ENCODE measurements at regions not wholly inside any gene's neighbourhood (a gene's known extent, or its start where the extent isn't known, plus 50 kb on each side); places are given as distances from the start of the nearest gene placed in this dataset.

DNA sequence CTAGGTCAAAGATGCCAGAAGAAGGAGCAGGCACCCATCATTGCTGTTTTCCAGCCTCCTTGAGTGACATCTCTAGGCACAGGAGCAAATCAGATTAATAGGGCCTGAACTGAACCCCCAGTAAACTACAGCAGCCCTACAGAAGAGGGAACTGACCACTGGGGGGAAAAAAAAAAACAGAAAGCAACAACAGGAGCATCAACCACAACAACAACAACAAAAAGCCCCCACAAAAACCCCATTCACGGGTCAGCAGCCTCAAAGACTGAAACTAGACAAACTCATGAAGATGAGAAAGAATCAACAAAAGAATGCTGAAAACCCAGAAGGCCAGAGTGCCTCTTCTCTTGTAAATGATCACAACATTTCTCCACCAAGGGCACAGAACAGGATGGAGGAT lies 537.4 kb upstream of the BTBD3 start:
- peak; percentile 48 for FAIRE-seq
- DNase-seq (ENCODE audit: extremely low spot score, insufficient read length, low read depth), result no peak

DNA sequence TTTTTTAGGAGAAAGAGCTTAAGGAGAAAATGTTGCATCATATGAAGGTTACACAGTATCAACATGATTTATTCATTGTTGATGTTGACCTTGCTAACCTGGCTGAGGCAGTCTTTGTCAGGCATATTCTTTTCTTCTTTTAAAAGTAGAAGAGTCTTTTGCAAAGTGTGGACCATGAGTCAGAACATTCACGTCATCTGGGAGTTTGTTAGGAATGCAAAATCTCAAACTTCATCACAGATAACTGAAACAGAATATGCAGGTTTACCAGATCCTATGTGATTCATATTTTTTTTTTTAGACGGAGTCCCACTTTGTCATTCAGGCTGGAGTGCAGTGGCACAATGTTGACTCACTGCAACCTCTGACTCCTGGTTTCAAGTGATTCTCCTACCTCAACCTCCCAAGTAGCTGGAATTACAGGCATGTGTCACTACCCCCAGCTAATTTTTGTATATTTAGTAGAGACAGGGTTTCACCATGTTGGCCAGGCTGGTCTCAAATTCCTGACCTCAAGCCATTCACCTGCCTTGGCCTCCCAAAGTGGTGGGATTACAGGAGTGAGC lies 530.4 kb upstream of the BTBD3 start:
- FAIRE-seq (no peak), DNase-seq (ENCODE audit: extremely low spot score, insufficient read length, low read depth) (no peak)

DNA sequence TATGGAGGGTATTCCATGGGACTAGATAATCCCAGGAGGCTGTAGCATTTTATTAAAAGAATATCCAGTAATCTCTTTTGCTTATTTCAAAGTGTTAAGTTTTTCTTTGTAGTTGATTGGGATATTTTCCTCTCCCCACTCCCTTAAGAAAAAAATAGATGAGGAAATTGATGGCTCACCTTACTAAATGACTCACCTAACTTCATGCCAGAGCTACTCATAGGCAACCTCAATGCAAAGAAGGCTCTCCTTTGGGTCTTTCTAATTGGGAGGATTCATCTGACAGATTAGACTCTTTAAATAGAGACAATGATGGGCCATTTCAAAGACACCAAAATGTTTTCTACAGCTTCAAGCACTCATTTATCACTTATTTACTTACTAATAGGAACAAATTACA lies 528.5 kb upstream of the BTBD3 start:
- FAIRE-seq (no peak), DNase-seq (ENCODE audit: extremely low spot score, insufficient read length, low read depth) (no peak)

DNA sequence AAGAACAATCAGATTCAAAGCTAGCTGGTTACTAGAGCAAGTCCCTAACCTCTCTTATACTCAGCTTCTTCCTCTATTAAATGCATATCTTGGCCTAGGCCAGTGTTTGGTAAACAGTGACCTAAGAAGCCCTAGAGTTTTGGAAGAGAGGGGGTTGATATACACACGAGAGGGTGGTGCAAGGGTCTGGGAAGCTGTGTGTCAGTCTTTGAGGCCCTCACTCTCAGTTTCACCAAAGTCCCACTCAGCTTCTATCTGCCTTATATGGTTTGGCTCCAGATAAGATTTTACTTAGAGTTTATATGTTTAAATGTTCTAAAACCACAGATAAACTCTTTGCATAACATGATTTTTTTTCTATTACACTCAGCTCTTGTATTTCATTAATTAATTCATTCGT lies 526.1 kb upstream of the BTBD3 start:
- FAIRE-seq, result no peak
- DNase-seq (ENCODE audit: extremely low spot score, insufficient read length, low read depth), result no peak

DNA sequence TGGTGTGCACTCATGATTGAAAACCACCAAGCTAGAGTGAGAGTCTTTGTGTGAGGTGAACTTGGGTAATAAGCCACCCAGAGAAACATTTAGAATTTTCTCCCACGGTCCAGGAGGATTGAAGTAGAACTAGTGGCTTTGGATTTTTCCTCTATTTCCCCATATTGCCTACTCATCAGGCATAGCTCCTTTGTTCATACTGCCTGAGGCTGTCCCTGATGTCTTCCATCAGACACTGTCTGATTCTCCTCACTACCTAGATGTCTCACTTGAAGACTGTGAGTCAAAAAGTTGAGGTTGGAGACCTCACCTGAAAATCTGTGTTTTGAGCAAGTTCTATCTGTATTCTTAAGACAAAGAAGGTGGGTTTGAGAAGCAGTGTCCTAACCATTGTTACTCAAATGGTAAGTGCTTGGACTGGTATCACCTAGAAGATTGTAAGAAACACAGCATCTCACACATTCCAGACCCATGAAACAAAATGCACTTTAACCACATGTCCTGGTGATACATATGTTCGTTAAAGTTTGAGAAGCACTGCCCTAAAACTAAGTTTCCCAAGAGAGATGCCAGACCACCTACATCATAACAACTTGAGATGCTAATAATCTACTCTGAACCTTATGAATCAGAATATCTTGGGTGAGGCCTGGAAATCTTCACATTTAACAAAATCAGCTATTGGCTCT lies 523.4 kb upstream of the BTBD3 start:
- FAIRE-seq (no peak), DNase-seq (ENCODE audit: extremely low spot score, insufficient read length, low read depth) (no peak)

DNA sequence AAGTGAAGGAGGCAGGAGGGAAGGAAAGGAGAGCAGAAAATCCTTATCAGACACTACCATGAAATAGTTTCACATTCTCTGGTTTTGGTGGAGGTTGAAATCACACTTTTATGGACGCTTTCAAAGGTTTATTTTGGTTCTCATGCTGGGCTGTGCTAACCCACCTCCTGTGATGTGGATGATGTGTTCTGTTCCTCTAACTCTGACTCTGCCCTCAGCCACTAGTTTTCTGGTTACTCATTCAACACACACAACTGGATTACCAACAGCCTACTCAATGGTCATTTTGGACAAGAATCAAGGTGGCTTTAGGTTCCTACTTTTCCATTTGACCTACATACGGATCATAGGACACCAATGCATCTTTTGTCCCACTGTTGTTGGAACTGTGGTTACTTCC lies 522.1 kb upstream of the BTBD3 start:
- no peak for FAIRE-seq
- no peak for DNase-seq (ENCODE audit: extremely low spot score, insufficient read length, low read depth)

DNA sequence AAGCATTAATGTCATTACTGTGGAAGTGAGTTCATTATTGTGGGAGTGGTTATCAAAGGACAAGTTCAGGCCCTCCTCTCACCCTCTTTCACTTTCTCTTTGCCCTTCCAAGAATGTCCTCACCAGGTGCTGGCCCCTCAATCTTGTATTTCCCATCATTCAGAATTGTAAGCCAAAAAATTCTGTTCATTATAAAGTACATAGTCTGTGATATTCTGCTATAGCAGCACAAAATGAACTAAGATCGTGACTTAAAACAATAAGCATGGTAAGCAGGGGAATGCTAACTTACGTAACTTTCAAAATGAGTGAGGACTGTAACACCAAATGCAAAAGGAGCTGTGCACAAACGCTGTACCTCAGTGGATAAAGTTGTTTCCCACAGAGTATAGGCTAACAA lies 515.7 kb upstream of the BTBD3 start:
- FAIRE-seq (no peak), DNase-seq (ENCODE audit: extremely low spot score, insufficient read length, low read depth) (no peak)

DNA sequence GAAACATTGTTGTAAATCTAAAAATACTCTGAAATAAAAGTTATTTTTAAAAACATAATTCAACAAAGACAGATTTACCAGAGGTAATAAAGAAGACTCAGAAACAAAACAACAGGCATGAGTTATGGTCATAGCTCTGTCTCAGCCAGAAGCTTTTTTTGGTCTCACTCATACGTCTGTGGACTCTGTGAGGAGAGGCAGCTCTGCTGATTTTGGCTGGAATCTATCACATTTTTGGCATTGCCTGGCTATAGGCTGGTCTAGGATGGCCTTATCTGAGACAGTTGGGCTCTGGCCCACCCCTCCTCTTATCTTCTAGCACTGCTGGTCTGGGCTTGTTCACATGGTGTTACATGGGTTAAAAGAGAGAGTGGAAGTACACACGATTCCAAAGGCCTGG lies 514.0 kb upstream of the BTBD3 start:
- DNase-seq (ENCODE audit: extremely low spot score, insufficient read length, low read depth) (no peak), FAIRE-seq (no peak)

DNA sequence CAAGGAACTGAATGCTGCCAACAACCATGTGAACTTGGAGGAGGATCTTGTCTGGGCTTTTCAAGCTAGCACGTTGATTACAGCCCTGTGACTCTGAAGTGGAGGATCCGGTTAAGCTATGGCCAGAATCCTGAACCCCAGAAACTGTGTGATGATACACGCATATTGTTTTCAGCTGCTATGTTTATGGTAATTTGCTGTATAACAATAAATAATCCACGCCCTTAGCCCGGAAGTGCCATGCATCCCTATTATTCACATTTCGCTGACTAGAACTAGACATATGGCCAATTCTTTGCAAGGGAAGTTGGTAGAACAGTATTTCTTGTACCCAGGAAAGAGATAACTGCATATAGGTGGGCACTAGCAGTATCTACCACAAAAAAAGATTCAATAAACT lies 510.8 kb upstream of the BTBD3 start:
- FAIRE-seq (no peak), DNase-seq (ENCODE audit: extremely low spot score, insufficient read length, low read depth) (no peak)

DNA sequence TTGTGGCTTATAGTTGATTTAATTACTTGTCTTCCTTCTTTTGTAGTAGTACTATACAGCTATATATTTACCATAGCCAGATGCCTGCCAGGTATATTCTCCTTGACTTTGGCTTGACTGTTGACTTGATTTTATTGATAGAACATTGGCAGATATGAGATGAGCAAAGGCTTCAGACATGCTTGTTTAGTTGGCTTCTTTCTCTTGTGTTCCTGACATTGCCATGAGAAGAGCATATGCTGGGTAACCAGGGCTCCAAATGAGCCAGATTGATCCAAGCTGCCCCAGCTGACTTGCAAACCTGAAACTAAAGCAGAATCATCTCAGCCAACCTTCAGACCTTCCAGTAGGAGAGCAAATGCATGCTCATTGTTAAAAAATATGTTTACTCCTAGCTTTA lies 508.1 kb upstream of the BTBD3 start:
- FAIRE-seq (no peak), DNase-seq (ENCODE audit: extremely low spot score, insufficient read length, low read depth) (no peak)

DNA sequence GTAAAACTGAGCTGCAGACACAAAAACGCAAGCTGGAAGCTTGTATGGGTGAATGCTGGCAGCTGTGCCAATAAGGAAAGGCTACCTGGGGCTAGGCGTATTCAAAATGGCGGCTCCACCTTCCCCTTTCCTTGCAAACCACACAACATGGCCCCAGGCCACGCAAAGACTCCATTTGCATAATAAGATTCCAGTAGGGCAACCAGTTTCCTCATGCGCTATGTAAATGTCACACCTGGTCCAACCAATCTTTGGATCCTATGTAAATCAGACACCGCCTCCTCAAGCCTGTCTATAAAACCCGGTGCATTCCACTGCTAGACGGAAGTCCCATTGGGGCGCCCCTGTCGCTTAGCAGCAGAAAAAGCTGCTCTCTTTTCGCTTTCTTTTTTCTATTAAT lies 505.9 kb upstream of the BTBD3 start:
- FAIRE-seq (no peak), DNase-seq (ENCODE audit: extremely low spot score, insufficient read length, low read depth) (no peak)

DNA sequence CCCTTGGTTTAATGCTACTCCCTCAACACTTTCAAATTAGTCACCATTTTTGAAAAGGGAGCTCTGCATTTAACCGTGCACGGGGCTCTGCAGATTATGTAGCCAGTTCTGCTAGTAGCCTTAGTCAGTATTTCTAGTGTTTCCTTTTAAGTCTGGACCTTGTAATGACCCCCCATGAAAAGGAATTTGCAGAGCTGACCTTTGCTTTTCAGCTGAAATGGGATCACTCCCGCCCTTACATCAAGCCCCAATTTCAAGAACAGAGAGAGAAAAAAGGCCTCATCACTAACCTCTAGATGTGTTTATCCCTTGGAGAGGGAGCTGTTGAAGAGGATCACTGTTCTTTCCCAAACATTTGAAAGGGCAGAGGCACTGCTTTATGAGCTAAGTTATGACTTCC lies 490.7 kb upstream of the BTBD3 start:
- DNase-seq (ENCODE audit: extremely low spot score, insufficient read length, low read depth), result no peak
- FAIRE-seq, result no peak

DNA sequence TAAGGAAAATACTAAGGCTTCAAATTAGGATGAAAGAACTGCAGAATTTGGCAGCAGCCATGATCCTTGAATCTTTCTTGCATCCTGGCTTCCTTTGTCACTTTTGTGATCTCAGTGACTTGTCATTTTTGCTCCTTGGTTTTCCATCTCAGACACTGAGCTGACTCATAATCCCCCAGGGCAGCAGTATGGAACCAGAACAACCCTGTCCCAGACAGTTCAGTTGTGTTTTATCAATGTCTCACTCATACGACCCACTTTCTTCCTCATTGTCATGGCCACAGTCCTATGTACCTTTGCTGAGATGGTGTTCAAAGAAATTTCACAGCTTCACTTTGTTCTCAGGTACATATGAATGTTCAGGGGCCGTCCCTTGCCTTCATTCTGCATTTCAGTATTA lies 488.5 kb upstream of the BTBD3 start:
- DNase-seq (ENCODE audit: extremely low spot score, insufficient read length, low read depth) (no peak), FAIRE-seq (no peak)

DNA sequence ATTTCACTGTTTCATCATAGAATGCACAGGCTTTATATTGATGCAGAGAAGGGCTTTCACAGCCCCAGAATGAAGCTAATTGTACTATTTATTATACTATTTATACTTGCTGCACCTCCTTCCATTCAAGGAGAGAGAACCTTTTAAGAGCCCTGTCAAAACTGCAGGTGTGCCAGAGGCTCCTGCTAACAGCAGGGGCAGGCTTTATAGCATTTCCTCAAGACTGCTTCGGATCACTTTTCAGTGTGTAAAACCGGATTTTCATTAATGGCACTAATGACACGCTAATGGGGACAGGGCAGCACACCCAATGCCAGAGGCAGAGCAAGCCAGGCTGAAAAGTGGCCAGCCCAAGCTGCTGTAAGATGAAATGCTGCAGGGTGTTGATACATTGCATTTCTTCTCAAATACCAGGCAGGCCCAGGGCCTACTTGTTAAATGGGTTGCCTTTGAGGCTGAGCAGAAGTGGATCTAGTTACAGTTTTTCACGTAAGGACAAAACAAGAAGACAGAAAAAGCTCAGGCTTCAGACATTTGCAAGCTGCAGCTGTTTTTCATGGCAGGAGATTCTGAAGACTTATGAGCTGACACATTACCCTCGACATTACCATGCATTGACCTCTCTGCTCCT lies 487.7 kb upstream of the BTBD3 start:
- DNase-seq (ENCODE audit: extremely low spot score, insufficient read length, low read depth) (no peak), FAIRE-seq (no peak)

DNA sequence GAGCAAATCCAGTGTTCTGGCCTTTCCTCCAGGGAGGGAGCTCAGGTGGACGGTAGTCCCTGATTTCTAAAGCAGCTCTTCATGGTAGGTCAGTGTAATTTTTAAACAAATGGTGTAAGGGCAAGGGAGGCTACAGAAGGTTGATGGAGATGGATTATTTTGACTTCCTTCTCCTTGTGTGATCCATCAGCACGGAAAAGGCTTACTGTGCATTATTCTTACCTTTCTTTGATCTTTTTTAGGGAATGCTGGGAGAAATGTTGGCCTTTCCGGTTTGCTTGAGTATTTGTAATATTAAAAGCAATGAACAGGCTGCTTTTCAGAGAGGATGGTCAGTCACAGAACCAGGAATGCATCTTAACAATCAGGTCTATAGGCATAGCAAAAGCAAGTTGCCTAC lies 487.0 kb upstream of the BTBD3 start:
- no peak for DNase-seq (ENCODE audit: extremely low spot score, insufficient read length, low read depth)
- FAIRE-seq, result no peak

DNA sequence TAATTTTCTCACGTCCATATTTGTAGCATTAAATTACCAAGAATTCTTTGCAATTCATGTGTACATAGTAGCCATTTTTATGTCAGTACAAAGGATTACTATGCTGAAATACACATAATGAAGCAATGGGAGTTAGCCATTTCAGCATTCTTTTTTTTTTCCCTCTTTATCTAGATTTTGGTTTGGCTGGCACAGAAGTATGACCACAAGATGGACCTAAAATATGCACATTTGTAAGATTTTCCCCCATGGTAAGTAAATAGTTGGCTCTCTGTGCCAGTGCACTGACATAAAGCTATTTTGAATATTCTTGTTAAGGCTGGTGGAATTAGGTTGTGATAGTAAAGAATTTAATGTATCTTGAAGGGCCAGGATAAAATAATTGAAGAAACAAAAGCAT lies 486.1 kb upstream of the BTBD3 start:
- DNase-seq (ENCODE audit: extremely low spot score, insufficient read length, low read depth) (no peak), FAIRE-seq (no peak)

DNA sequence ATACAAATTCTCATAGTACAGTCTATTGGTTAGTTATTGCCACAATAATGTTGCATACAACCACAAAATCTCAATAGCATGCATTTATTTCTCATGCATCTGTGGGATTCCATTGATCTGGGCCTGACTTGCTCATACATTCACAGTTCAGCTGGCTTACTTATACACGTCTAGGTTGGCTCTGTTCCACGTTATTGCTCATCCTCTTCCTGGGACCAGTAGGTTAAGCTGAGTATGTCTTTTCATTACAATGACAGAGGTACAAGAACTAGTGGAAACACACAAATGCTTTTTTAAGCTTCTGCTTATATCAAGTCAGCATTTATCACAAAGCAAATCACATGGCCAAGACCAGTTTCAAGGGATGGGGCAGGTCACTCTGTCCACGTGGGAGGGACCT lies 485.3 kb upstream of the BTBD3 start:
- DNase-seq (ENCODE audit: extremely low spot score, insufficient read length, low read depth), result no peak
- FAIRE-seq, result no peak

DNA sequence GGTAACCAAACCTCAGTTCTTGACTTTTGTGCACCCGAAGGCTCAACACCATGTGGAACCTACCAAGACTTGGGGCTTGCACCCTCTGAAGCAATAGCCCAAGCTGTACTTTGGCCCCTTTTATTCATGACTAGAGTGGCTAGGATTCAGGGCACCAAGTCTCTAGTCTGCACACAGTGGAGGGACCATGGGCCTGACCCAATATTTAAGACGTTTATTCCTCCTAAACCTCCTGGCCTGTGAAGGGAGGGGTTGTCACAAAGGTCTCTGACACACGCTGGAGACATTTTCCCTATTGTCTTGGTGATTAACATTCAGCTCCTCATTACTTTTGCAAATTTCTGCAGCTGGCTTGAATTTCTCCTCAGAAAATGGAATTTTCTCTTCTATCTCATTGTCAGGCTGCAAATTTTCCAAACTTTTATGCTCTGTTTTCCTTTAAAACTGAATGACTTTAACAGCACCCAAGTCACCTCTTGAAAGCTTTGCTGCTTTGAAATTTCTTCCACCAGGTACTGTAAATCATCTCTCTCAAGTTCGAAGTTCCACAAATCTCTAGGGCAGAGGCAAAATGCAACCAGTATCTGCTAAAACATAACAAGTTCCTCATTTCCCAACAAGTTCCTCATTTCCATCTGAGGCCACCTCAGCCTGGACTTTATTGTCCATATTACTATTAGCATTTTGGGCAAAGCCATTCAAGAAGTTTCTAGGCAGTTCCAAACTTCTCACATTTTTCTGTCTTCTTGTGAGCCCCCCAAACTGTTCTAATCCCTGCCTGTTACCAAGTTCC lies 481.4 kb upstream of the BTBD3 start:
- no peak for DNase-seq (ENCODE audit: extremely low spot score, insufficient read length, low read depth)
- FAIRE-seq, result no peak

DNA sequence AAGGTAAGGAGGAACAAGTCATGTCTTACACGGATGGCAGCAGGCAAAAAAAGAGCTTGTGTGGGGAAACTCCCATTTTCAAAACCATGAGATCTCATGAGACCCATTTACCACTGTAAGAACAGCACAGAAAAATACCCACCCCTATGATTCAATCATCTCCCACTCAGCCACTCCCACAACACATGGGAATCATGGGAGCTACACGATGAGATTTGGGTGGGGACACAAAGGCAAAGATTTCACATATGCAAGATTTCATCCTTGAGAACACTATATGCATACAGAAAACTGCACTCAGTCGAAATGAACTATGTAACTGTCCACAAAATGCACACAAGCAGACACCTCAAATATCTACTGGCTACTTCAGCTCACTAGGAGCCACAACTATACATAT lies 480.6 kb upstream of the BTBD3 start:
- FAIRE-seq (no peak), DNase-seq (ENCODE audit: extremely low spot score, insufficient read length, low read depth) (no peak)

DNA sequence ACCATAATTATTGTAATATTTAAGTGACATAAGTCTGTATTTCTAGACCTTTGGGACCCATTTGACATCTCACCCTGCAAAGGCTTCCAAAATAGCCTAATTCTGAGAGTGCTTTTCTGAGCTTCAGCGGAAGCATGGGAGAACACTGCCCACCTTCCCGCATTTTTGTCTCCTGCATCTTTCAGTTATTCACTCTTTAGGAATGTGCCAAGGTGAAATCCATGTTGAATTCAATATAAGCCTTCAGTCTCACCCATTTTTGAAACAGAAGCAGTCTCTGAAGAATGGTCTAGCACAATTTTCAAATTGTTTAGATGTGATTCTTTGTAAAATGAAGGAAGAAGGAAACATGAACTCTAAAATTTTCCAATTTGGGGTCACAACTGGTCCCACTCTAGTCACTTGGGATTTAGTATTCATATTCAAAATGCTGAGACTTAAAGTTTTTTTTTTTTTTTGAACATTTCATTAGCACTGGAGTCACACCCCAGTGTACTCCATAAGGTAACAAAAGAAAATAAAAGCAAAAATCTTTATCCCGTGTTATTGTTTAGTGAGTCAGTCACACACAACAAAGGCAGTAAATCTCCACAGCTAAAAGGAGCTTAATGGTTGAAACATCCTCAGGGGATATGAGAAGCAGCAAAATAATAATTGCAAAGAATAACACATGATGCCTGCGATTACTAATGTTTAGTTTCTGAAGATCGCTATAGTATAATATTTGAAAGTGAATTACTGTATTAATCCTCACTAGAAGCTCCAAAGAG lies 479.9 kb upstream of the BTBD3 start:
- FAIRE-seq, result no peak
- no peak for DNase-seq (ENCODE audit: extremely low spot score, insufficient read length, low read depth)

Measured in GM18507 (cell line).